ENCODE measurements at regions not wholly inside any gene's neighbourhood (a gene's known extent, or its start where the extent isn't known, plus 50 kb on each side); places are given as distances from the start of the nearest gene placed in this dataset.

- no peak for DNase-seq (ENCODE audit: low spot score in 2 of 2)
Observed at GRCh38 chr1:4461726-4462290, 192.6 kb upstream of the AJAP1 start.

GRCh38 chr1:4462831-4463484 is 191.5 kb upstream of the AJAP1 start:
- Histone ChIP-seq H3K4me3 (no peak overlapping the region), H3K4me1 (no peaks in the 10 kb centered on the region), H3K27me3 (no peaks in the 10 kb centered on the region), H3K27ac (no peak overlapping the region), H3K9me3 (no peaks in the 10 kb centered on the region), H3K36me3 (no peaks in the 10 kb centered on the region)
- TF ChIP-seq POLR2A (IDR thresholded peaks at IDR 0.05) (no peak), CTCF (IDR thresholded peaks at IDR 0.05) (no peak), EP300 (IDR thresholded peaks at IDR 0.05) (no peak)
- WGBS, 2 donors, result 62 to 68% methylated on average over 13 of the region's 13 CpGs
- no peak for DNase-seq (ENCODE audit: low spot score in 2 of 2)

More at GRCh38 chr1:4461726-4462290, 192.6 kb upstream of the AJAP1 start:
- TF ChIP-seq CTCF (IDR thresholded peaks at IDR 0.05), result no peak
- TF ChIP-seq EP300 (IDR thresholded peaks at IDR 0.05), result no peak
- TF ChIP-seq POLR2A (IDR thresholded peaks at IDR 0.05), result no peak
- no peaks in the 10 kb centered on the region for H3K27me3 ChIP-seq
- no peak overlapping the region for H3K27ac ChIP-seq
- no peaks in the 10 kb centered on the region for H3K9me3 ChIP-seq
- H3K4me1 ChIP-seq, result no peaks in the 10 kb centered on the region
- 88 to 92% methylated on average over 12 to 13 of the region's 14 CpGs for WGBS, 2 donors
- no peaks in the 10 kb centered on the region for H3K36me3 ChIP-seq
- H3K4me3 ChIP-seq, result no peak overlapping the region

GRCh38 chr1:4463631-4464030 is 190.8 kb upstream of the AJAP1 start:
- Histone ChIP-seq H3K27me3 (no peaks in the 10 kb centered on the region), H3K4me1 (no peaks in the 10 kb centered on the region), H3K27ac (no peak overlapping the region), H3K4me3 (no peak overlapping the region), H3K9me3 (no peaks in the 10 kb centered on the region), H3K36me3 (no peaks in the 10 kb centered on the region)
- no peak for TF ChIP-seq CTCF (IDR thresholded peaks at IDR 0.05)
- WGBS, 2 donors, result 80 to 82% methylated on average over 9 of the region's 9 CpGs
- no peak for DNase-seq (ENCODE audit: low spot score in 2 of 2)

- DNase-seq (ENCODE audit: low spot score in 2 of 2), result no peak
- H3K27me3 ChIP-seq, result no peaks in the 10 kb centered on the region
- H3K4me3 ChIP-seq, result no peak overlapping the region
- WGBS, 2 donors, result 81 to 84% methylated on average over 3 of the region's 3 CpGs
- H3K9me3 ChIP-seq, result no peaks in the 10 kb centered on the region
- no peaks in the 10 kb centered on the region for H3K4me1 ChIP-seq
- no peak for TF ChIP-seq POLR2A (IDR thresholded peaks at IDR 0.05)
- no peak for TF ChIP-seq CTCF (IDR thresholded peaks at IDR 0.05)
- TF ChIP-seq EP300 (IDR thresholded peaks at IDR 0.05), result no peak
- H3K36me3 ChIP-seq, result no peaks in the 10 kb centered on the region
- no peak overlapping the region for H3K27ac ChIP-seq
Observed at GRCh38 chr1:4464478-4464877, 189.9 kb upstream of the AJAP1 start.

DNA sequence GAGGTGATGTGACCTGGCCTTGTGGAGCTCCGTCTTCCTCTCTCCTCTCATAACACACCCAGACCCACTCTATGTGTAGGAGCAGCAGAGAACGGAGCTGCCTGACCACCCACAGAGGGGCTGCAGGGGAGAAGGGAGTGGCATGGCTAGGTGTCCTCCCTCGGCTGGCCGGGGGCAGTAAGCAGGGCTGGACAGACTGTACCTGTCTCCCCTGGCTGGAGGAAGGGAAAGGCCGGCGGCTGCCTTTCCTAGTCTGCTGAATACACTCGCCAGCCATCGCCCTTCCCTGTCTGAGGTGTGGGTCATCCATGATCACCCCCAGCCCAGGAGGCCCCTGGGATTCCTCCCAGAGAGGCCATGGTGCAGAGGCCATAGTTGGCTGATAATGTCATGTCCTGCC is 187.2 kb upstream of the AJAP1 start:
- WGBS, 2 donors, result 76 to 81% methylated on average over 5 to 6 of the region's 8 CpGs
- H3K4me3 ChIP-seq, result no peak overlapping the region
- no peaks in the 10 kb centered on the region for H3K36me3 ChIP-seq
- H3K4me1 ChIP-seq, result no peaks in the 10 kb centered on the region
- no peaks in the 10 kb centered on the region for H3K9me3 ChIP-seq
- TF ChIP-seq POLR2A (IDR thresholded peaks at IDR 0.05), result no peak
- no peak for TF ChIP-seq CTCF (IDR thresholded peaks at IDR 0.05)
- TF ChIP-seq EP300 (IDR thresholded peaks at IDR 0.05), result no peak
- no peaks in the 10 kb centered on the region for H3K27me3 ChIP-seq
- DNase-seq (ENCODE audit: low spot score in 2 of 2), result no peak
- H3K27ac ChIP-seq, result no peak overlapping the region

Data from tibial nerve (tissue), 4 donors.